Cerebellar nuclear complex (tissue), 1 donor: ENCODE measurements at regions not wholly inside any gene's neighbourhood (a gene's known extent, or its start where the extent isn't known, plus 50 kb on each side); places are given as distances from the start of the nearest gene placed in this dataset.

ENCODE experiments used
- DNase-seq, 2 experiments: peaks; one replicate each; lab custom pipeline; 2025; lab: John Stamatoyannopoulos, UW

- DNase-seq = no peak
Observed at GRCh38 chr4:65917486-65917885, 247.2 kb upstream of the EPHA5 start.

GRCh38 chr4:65911720-65912119 is 241.4 kb upstream of the EPHA5 start:
- no peak for DNase-seq

DNA sequence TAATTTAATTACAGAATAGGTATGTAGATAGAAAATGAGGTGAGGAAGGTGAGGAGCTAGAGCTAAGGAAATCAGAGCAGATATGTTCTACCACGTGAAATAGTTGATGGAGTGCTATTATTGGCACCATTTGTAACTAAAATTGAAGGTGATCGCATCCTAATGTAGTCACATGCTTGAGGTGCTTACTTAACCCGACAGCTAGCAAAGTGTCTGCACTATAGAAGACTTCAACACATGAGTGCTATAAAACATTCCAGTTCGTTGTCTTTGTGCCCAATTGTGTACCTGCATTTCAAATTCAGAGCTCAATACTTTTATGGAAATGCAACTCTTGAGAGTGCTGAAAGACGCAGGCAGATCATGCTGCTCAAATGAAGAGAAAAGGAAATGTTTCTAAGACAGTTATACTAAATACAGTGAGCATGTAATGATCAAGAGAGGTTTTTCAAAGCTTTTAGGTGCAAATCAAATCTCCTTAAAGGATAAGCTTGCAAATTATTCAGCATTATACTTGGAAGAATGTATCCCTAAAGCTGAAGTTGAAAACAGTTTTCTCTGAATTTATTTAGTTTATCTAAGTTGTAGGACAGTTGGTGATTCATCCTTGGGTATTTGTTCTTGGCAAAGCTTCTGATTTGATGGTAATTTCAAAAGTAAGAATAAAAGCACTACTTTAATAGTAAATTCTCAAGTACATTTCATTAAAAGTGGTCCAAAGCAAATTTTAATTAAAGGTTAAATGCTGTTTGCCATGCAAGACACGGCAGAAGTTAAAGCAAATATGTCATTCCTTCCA is 223.9 kb upstream of the EPHA5 start:
- DNase-seq = no peak

DNA sequence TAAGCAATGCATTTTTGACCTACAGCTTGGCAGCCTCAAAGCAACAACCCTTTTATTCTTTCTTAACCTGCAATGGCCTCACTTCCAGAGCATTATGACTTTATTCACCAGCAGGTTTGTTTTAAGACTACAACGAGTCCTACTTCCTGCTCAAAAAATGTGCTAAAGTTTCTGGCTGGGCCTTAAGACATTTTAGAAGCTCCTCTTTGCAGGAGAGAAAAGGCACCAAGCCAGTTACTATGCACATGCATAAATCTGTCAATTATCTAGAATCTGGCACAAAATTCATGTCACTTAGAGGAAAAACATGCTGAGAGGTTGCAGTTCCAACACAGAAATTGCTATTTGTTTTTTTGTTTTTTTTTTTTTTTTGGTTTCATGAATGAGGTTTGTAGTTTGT is 223.0 kb upstream of the EPHA5 start:
- DNase-seq = no peak

- DNase-seq = no peak
Observed at GRCh38 chr4:65880594-65880993, 210.3 kb upstream of the EPHA5 start.

- no peak for DNase-seq
Observed at GRCh38 chr4:65868096-65868824, 198.0 kb upstream of the EPHA5 start.

GRCh38 chr4:65865489-65865888 is 195.2 kb upstream of the EPHA5 start:
- no peak for DNase-seq

DNA sequence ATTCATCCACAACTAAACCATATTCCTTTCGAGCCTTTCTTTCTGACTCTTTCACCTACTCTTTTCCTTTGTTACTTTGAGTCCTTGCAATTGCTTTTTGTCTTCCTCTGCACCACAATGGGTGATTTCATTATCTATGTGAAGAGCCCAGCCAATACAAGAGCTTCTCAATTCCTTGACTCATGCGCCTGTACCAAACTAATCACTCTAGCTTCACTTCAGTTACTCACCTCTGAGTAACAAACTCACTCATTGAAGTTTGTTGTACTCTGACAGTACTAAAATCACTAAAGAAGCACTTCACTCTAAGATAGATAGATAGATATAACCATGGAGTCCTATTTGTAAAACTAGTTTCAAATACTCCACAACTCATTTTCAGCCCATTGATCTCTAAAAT is 191.7 kb upstream of the EPHA5 start:
- DNase-seq = no peak

DNA sequence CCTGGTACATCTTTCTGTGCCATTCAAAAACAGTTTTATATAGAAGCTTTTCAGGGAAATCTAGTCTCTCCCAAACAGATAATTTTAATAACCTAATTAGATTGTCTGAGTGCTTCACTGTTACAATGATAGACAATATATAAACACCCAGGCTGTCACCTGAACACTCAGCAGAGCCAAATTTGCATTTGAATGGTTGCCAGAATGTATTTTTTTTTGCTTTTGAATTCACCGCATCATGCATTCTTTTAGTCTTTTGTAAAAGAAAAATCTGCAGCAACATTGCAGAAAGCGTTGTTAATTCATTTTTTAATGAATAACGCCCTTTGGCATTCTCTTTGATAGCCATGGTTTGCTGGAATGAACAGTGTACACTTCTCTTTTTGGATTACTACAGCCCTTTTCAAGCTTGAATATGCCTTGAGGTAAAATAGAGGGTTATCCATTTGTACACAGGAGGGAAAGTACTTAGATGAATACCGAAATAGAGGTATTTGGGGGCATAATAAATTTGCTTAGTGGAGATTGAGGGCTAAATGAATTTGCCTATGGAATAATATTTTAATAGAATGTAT is 175.0 kb upstream of the EPHA5 start:
- DNase-seq = no peak

- no peak for DNase-seq
Observed at GRCh38 chr4:65839164-65839931, 169.1 kb upstream of the EPHA5 start.

DNA sequence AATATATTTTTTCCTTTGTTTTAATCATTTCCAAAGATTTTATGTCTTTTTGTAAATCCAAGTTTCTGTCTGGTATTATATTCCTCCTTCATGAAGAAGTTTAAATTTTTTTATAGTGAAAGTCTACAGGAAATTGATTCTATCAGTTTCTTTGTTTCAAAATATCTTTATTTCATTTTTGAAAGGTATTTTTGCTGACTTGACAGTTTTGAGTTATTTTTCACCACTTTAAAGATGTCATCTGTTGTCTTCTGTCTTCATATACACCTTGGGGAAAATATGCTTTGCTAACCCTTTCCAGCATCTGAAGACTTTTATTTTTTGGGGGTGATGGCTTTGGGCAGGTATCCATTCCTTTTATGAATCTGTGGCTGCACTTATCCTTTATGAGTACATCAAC is 164.4 kb upstream of the EPHA5 start:
- no peak for DNase-seq

- DNase-seq = no peak
Observed at GRCh38 chr4:65831828-65832227, 161.5 kb upstream of the EPHA5 start.

DNA sequence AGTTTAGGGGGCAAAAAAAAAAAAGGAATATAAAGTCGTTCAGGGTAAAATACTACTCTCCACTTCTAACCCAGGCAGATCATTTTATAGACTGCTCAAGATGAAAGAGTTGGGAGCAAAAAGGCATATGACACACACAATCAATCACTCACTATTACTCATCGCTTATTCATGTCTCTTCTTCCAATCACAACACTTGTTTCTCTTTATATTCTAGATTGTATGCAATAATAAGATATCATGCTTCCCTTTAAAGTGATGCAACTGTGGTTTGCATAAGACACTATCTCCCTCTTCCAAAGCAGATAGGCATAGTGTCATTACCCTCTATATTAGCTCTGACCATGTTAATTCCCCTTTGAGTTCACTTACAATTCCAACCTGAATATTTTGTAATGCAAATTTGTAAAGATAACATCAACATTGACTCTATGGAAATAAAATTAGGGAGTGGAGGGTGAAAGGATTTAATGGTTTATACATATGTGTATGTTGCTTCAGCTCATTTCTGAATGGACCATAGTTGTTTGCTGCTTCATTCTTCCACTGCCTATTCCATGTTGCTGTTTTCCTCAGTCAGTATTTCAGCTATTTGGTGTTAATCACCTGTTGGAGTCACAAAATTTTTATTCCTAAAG is 154.9 kb upstream of the EPHA5 start:
- no peak for DNase-seq

GRCh38 chr4:65819192-65819591 is 148.9 kb upstream of the EPHA5 start:
- no peak for DNase-seq

DNA sequence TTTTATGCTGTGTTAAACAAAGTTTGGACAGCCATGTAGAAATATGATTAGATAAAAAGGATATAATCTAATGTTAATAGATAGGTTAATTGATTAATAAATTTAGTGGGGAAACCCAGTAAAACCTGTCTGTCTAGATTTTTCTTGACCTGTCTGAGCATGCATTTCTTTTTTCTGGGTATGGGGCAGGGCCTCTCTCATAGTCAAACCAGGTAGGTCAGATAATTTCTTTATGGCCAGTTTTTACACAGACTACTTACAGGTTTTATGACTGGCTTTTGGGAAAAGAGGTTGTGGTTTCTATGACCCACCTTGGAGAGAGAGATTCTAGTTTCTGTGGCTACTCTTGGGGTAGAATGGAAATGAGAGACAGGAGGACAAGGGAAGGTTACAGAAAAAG is 135.6 kb upstream of the EPHA5 start:
- DNase-seq = no peak

DNA sequence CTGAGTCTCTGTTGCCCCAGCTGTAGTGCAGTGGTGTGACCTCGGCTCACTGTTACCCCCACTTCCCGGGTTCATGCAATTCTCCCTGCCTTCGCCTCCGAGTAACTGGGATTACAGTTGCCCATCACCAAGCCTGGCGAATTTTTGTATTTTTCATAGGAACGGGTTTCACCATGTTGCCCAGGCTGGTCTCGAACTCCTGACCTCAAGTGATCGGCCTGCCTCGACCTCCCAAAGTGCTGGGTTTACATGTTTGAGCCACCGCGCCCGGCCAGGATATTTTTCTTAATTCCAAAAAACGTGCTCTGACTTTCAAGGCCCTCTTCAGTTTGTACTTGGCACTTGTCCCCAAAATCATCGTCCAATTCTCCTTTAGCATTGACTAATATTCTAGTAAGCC is 129.2 kb upstream of the EPHA5 start:
- no peak for DNase-seq

GRCh38 chr4:65798498-65799127 is 128.3 kb upstream of the EPHA5 start:
- no peak for DNase-seq

GRCh38 chr4:65791812-65792308 is 121.6 kb upstream of the EPHA5 start:
- no peak for DNase-seq

- no peak for DNase-seq
Observed at GRCh38 chr4:65791111-65791811, 121.0 kb upstream of the EPHA5 start.

GRCh38 chr4:65789805-65790204 is 119.5 kb upstream of the EPHA5 start:
- no peak for DNase-seq

- DNase-seq = no peak
Observed at GRCh38 chr4:65789341-65789740, 119.1 kb upstream of the EPHA5 start.
